Neural cell (in vitro differentiated cells): ENCODE measurements at regions not wholly inside any gene's neighbourhood (a gene's known extent, or its start where the extent isn't known, plus 50 kb on each side); places are given as distances from the start of the nearest gene placed in this dataset.

ENCODE experiments used
- H2AFZ ChIP-seq: fragments of 200-600, 300-800 bp; sonication (generic), shearing (Covaris generic); 2 replicates; pipeline ENCODE4 v1.6.0; 2014; ENCODE audit warnings: low read depth, mild to moderate bottlenecking, antibody characterized with exemption, low read length, moderate library complexity
- H3F3A ChIP-seq: fragments of 200-600 bp; shearing (Covaris generic); 2 replicates; pipeline ENCODE4 v1.6.1; 2016; ENCODE audit warnings: mild to moderate bottlenecking, moderate library complexity, mixed read lengths, antibody characterized with exemption, low read length; ENCODE audit not compliant: insufficient read depth, poor library complexity, severe bottlenecking
- H3K27ac ChIP-seq: fragments of 200-600, 300-800 bp; sonication (generic), shearing (Covaris generic); 2 replicates; pipeline ENCODE4 v1.5.1; 2014; ENCODE audit warnings: mild to moderate bottlenecking, low read length, moderate library complexity
- H3K27me3 ChIP-seq: fragments of 300-800, 200-600 bp; sonication (generic), shearing (Covaris generic); 2 replicates; pipeline ENCODE4 v1.6.0; 2014; ENCODE audit warnings: mild to moderate bottlenecking, low read depth, low read length, moderate library complexity; ENCODE audit not compliant: insufficient read depth
- H3K36me3 ChIP-seq: fragments of 300-800, 200-600 bp; sonication (generic), shearing (Covaris generic); 2 replicates; pipeline ENCODE4 v1.5.1; 2014; ENCODE audit warnings: mild to moderate bottlenecking, antibody characterized with exemption, low read length, moderate library complexity; ENCODE audit not compliant: insufficient read depth
- H3K4me2 ChIP-seq: fragments of 300-800, 200-600 bp; sonication (generic), shearing (Covaris generic); 2 replicates; pipeline ENCODE4 v1.6.0; 2014; ENCODE audit warnings: mild to moderate bottlenecking, low read length
- H3K4me3 ChIP-seq: fragments of 300-800, 200-600 bp; sonication (generic), shearing (Covaris generic); 2 replicates; pipeline ENCODE4 v1.5.1; 2014; ENCODE audit warnings: mild to moderate bottlenecking, low read length, moderate library complexity
- H3K79me2 ChIP-seq: fragments of 200-600 bp; shearing (Covaris generic); replicated peaks from 2 replicates; pipeline ENCODE4 v1.6.0; 2014; ENCODE audit warnings: mild to moderate bottlenecking, low read length, moderate library complexity; ENCODE audit not compliant: insufficient read depth
- H3K9ac ChIP-seq: fragments of 300-800, 200-600 bp; sonication (generic), shearing (Covaris generic); 2 replicates; pipeline ENCODE4 v1.6.1; 2016; ENCODE audit warnings: mild to moderate bottlenecking, low read length, mixed read lengths
- H3K9me2 ChIP-seq: fragments of 200-600 bp; shearing (Covaris generic); 2 replicates; pipeline ENCODE4 v1.6.1; 2016; ENCODE audit warnings: mild to moderate bottlenecking, low read length, mixed read lengths; ENCODE audit not compliant: insufficient read depth
- H3K9me3 ChIP-seq: fragments of 200-600, 300-800 bp; sonication (generic), shearing (Covaris generic); 2 replicates; pipeline ENCODE4 v1.6.1; 2016; ENCODE audit warnings: mild to moderate bottlenecking, mixed run types, low read length, moderate library complexity, mixed read lengths
- H4K20me1 ChIP-seq: fragments of 200-600 bp; shearing (Covaris generic); 2 replicates; pipeline ENCODE4 v1.6.1; 2016; ENCODE audit warnings: mild to moderate bottlenecking, mixed run types; ENCODE audit not compliant: insufficient read depth
- EP300 ChIP-seq: fragments of 450-650 bp; conservative IDR thresholded peaks from 2 replicates; pipeline ENCODE4 v1.6.1; 2014; ENCODE audit warnings: antibody characterized with exemption, mild to moderate bottlenecking, moderate library complexity; ENCODE audit not compliant: poor library complexity, severe bottlenecking
- EZH2 ChIP-seq: fragments of 200-600, 300-800 bp; shearing (Covaris generic), sonication (generic); IDR thresholded peaks from 2 replicates; pipeline ENCODE4 v1.6.1; 2014; ENCODE audit warnings: antibody characterized with exemption, low read length, borderline replicate concordance, mild to moderate bottlenecking; ENCODE audit not compliant: insufficient read depth, poor library complexity, severe bottlenecking
- MXI1 ChIP-seq: fragments of 450-650 bp; conservative IDR thresholded peaks from 2 replicates; pipeline ENCODE4 v1.6.1; 2014; ENCODE audit warnings: antibody characterized with exemption, mild to moderate bottlenecking; ENCODE audit not compliant: poor library complexity, severe bottlenecking
- POLR2AphosphoS5 ChIP-seq: IDR thresholded peaks from 2 replicates; pipeline ENCODE4 v1.6.1; 2012
- RAD21 ChIP-seq: fragments of 450-650 bp; conservative IDR thresholded peaks from 2 replicates; pipeline ENCODE4 v1.6.1; 2014; ENCODE audit warnings: antibody characterized with exemption, mild to moderate bottlenecking, moderate library complexity
- SMC3 ChIP-seq: fragments of 450-650 bp; conservative IDR thresholded peaks from 2 replicates; pipeline ENCODE4 v1.6.1; 2014; ENCODE audit warnings: antibody characterized with exemption, mild to moderate bottlenecking, moderate library complexity; ENCODE audit not compliant: poor library complexity
- TAF1 ChIP-seq: IDR thresholded peaks from 2 replicates; pipeline ENCODE4 v1.6.1; 2012; ENCODE audit warnings: low read depth
- TF ChIP-seq, protein P1 (sequence below): fragments of 450-650 bp; IDR thresholded peaks from 2 replicates; pipeline ENCODE4 v1.5.1; 2014; ENCODE audit warnings: antibody characterized with exemption, mild to moderate bottlenecking, moderate library complexity; ENCODE audit not compliant: poor library complexity, severe bottlenecking
- TF ChIP-seq, protein P2 (sequence below): IDR thresholded peaks from 2 replicates; pipeline ENCODE4 v1.6.1; 2012; ENCODE audit warnings: borderline replicate concordance

DNA sequence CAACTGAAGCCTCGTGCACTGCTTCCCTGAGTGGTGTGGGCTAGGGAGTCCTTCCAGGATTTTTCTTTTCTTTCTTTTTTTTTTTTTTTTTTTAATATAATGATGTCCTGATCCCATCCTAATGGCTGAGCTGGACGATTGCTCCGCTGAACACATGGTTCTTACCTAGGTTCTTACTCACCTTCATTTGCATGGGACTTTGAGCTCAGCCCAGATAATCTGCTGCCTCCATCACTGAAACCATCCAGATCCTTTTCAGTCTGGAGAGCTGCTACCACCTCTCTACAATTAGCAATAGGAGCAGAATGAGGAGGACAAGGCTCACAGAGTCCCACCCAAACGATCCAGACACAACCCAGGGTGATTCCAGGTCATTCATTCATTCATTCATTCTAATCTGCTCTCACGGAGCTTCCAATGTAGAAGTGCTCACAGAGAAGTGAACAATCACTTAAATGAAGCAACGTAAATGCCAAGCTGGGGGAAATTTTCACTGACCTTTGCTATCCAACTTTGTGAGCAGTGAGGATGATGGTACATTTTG is 246.3 kb upstream of the RREB1 start:
- Histone ChIP-seq H3K4me2 (no peak overlapping the region), H3K9me3 (peaks cover 5% of the 10 kb centered on the region), H3F3A (no peaks in the 10 kb centered on the region), H4K20me1 (no peaks in the 10 kb centered on the region), H3K9me2 (no peaks in the 10 kb centered on the region), H3K36me3 (no peaks in the 10 kb centered on the region), H2AFZ (no peak overlapping the region), H3K4me3 (no peak overlapping the region), H3K9ac (no peak overlapping the region), H3K27me3 (no peaks in the 10 kb centered on the region), H3K79me2 (no peaks in the 10 kb centered on the region), H3K27ac (no peak overlapping the region)
- TF ChIP-seq EZH2: no peak
- TF ChIP-seq, protein P1, sequence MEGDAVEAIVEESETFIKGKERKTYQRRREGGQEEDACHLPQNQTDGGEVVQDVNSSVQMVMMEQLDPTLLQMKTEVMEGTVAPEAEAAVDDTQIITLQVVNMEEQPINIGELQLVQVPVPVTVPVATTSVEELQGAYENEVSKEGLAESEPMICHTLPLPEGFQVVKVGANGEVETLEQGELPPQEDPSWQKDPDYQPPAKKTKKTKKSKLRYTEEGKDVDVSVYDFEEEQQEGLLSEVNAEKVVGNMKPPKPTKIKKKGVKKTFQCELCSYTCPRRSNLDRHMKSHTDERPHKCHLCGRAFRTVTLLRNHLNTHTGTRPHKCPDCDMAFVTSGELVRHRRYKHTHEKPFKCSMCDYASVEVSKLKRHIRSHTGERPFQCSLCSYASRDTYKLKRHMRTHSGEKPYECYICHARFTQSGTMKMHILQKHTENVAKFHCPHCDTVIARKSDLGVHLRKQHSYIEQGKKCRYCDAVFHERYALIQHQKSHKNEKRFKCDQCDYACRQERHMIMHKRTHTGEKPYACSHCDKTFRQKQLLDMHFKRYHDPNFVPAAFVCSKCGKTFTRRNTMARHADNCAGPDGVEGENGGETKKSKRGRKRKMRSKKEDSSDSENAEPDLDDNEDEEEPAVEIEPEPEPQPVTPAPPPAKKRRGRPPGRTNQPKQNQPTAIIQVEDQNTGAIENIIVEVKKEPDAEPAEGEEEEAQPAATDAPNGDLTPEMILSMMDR: no peak
- TF ChIP-seq, protein P2, sequence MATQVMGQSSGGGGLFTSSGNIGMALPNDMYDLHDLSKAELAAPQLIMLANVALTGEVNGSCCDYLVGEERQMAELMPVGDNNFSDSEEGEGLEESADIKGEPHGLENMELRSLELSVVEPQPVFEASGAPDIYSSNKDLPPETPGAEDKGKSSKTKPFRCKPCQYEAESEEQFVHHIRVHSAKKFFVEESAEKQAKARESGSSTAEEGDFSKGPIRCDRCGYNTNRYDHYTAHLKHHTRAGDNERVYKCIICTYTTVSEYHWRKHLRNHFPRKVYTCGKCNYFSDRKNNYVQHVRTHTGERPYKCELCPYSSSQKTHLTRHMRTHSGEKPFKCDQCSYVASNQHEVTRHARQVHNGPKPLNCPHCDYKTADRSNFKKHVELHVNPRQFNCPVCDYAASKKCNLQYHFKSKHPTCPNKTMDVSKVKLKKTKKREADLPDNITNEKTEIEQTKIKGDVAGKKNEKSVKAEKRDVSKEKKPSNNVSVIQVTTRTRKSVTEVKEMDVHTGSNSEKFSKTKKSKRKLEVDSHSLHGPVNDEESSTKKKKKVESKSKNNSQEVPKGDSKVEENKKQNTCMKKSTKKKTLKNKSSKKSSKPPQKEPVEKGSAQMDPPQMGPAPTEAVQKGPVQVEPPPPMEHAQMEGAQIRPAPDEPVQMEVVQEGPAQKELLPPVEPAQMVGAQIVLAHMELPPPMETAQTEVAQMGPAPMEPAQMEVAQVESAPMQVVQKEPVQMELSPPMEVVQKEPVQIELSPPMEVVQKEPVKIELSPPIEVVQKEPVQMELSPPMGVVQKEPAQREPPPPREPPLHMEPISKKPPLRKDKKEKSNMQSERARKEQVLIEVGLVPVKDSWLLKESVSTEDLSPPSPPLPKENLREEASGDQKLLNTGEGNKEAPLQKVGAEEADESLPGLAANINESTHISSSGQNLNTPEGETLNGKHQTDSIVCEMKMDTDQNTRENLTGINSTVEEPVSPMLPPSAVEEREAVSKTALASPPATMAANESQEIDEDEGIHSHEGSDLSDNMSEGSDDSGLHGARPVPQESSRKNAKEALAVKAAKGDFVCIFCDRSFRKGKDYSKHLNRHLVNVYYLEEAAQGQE: no peak
- TF ChIP-seq MXI1: no peak
- no peak for TF ChIP-seq TAF1

GRCh38 chr6:6861995-6862394 is 245.8 kb upstream of the RREB1 start:
- Histone ChIP-seq H2AFZ (no peak overlapping the region), H3K9me3 (peaks cover 5% of the 10 kb centered on the region), H4K20me1 (no peaks in the 10 kb centered on the region), H3K9ac (no peak overlapping the region), H3K4me3 (no peak overlapping the region), H3K27me3 (no peaks in the 10 kb centered on the region), H3K36me3 (no peaks in the 10 kb centered on the region), H3K9me2 (no peaks in the 10 kb centered on the region), H3K27ac (no peak overlapping the region), H3F3A (no peaks in the 10 kb centered on the region), H3K79me2 (no peaks in the 10 kb centered on the region), H3K4me2 (no peak overlapping the region)
- TF ChIP-seq, protein P1: no peak
- TF ChIP-seq, protein P2: no peak
- TF ChIP-seq RAD21: no peak
- TF ChIP-seq TAF1: no peak
- no peak for TF ChIP-seq SMC3
- TF ChIP-seq POLR2AphosphoS5: no peak
- TF ChIP-seq MXI1: no peak
- no peak for TF ChIP-seq EP300
- TF ChIP-seq EZH2: no peak
